ENCODE measurements at regions not wholly inside any gene's neighbourhood (a gene's known extent, or its start where the extent isn't known, plus 50 kb on each side); places are given as distances from the start of the nearest gene placed in this dataset.

GRCh38 chr9:119818726-119819435 is 449.6 kb upstream of the BRINP1 start:
- TF ChIP-seq, protein P1, sequence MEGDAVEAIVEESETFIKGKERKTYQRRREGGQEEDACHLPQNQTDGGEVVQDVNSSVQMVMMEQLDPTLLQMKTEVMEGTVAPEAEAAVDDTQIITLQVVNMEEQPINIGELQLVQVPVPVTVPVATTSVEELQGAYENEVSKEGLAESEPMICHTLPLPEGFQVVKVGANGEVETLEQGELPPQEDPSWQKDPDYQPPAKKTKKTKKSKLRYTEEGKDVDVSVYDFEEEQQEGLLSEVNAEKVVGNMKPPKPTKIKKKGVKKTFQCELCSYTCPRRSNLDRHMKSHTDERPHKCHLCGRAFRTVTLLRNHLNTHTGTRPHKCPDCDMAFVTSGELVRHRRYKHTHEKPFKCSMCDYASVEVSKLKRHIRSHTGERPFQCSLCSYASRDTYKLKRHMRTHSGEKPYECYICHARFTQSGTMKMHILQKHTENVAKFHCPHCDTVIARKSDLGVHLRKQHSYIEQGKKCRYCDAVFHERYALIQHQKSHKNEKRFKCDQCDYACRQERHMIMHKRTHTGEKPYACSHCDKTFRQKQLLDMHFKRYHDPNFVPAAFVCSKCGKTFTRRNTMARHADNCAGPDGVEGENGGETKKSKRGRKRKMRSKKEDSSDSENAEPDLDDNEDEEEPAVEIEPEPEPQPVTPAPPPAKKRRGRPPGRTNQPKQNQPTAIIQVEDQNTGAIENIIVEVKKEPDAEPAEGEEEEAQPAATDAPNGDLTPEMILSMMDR (IDR thresholded peaks at IDR 0.05), result no peak
- no peak for TF ChIP-seq POLR2A (IDR thresholded peaks at IDR 0.05)
